ENCODE measurements at regions not wholly inside any gene's neighbourhood (a gene's known extent, or its start where the extent isn't known, plus 50 kb on each side); places are given as distances from the start of the nearest gene placed in this dataset.

- TF ChIP-seq GATA3 (IDR thresholded peaks at IDR 0.05; ENCODE audit: low read depth, low read length) (no peak), GATA2 (IDR thresholded peaks at IDR 0.05; ENCODE audit: low read depth, low read length) (no peak)
Measured at GRCh38 chr12:48279601-48280000, 71.1 kb downstream of the ZNF641 start.
